ENCODE measurements at regions not wholly inside any gene's neighbourhood (a gene's known extent, or its start where the extent isn't known, plus 50 kb on each side); places are given as distances from the start of the nearest gene placed in this dataset.

GRCh38 chr18:47752796-47753645 is 177.4 kb downstream of the SMAD2 start:
- no peak for ATAC-seq
- no peak for DNase-seq
- Histone ChIP-seq H3K4me1 (ENCODE audit: low read depth) (peaks cover 2% of the 10 kb centered on the region), H3K9me3 (no peaks in the 10 kb centered on the region), H3K36me3 (ENCODE audit: low read depth) (no peaks in the 10 kb centered on the region), H3K4me3 (no peak overlapping the region)
- intact Hi-C loops (cut with DNase I, micrococcal nuclease): loop anchor here in 1 of 2 donors (5.0 kb wide), 1 partner anchor 536 kb away; no protein-coding TSS in a partner anchor
- no peak for TF ChIP-seq CTCF (IDR thresholded peaks at IDR 0.05)

- Histone ChIP-seq H3K36me3 (ENCODE audit: low read depth) (no peaks in the 10 kb centered on the region), H3K4me1 (ENCODE audit: low read depth) (peaks cover 2% of the 10 kb centered on the region), H3K9me3 (no peaks in the 10 kb centered on the region), H3K4me3 (no peak overlapping the region)
- TF ChIP-seq CTCF (IDR thresholded peaks at IDR 0.05): no peak
- ATAC-seq (no peak), DNase-seq (no peak)
- intact Hi-C loops (cut with DNase I, micrococcal nuclease): loop anchor here in 1 of 2 donors (5.0 kb wide), 1 partner anchor 534 kb away; no protein-coding TSS in a partner anchor
These were observed 179.5 kb downstream of the SMAD2 start for GRCh38 chr18:47750889-47751423.

GRCh38 chr18:47749600-47749973 is 180.9 kb downstream of the SMAD2 start:
- Histone ChIP-seq H3K4me3 (no peak overlapping the region), H3K4me1 (ENCODE audit: low read depth) (peaks cover 2% of the 10 kb centered on the region), H3K9me3 (no peaks in the 10 kb centered on the region), H3K36me3 (ENCODE audit: low read depth) (no peaks in the 10 kb centered on the region)
- no peak for ATAC-seq
- intact Hi-C loops (cut with DNase I, micrococcal nuclease): loop anchor here in 1 of 2 donors (5.0 kb wide), 2 partner anchors 152 to 352 kb away; no protein-coding TSS in a partner anchor
- no peak for TF ChIP-seq CTCF (IDR thresholded peaks at IDR 0.05)
- no peak for DNase-seq

GRCh38 chr18:47748847-47749599 is 181.4 kb downstream of the SMAD2 start:
- no peaks in the 10 kb centered on the region for H3K36me3 ChIP-seq (ENCODE audit: low read depth)
- H3K4me3 ChIP-seq: no peak overlapping the region
- intact Hi-C loops (cut with DNase I, micrococcal nuclease): loop anchor here in 1 of 2 donors (5.0 kb wide), 2 partner anchors 152 to 352 kb away; no protein-coding TSS in a partner anchor
- peak; percentile 98 for TF ChIP-seq CTCF (IDR thresholded peaks at IDR 0.05)
- DNase-seq: peak; percentile 75 to 90 (median 86)
- ATAC-seq: peak; percentile 99
- H3K9me3 ChIP-seq: no peaks in the 10 kb centered on the region
- H3K4me1 ChIP-seq (ENCODE audit: low read depth): peaks cover 2% of the 10 kb centered on the region

- peaks cover 2% of the 10 kb centered on the region for H3K4me1 ChIP-seq (ENCODE audit: low read depth)
- TF ChIP-seq CTCF (IDR thresholded peaks at IDR 0.05): no peak
- no peaks in the 10 kb centered on the region for H3K9me3 ChIP-seq
- DNase-seq (no peak), ATAC-seq (no peak)
- intact Hi-C loops (cut with DNase I, micrococcal nuclease): loop anchor here in 1 of 2 donors (5.0 kb wide), 2 partner anchors 151 to 351 kb away; no protein-coding TSS in a partner anchor
- H3K36me3 ChIP-seq (ENCODE audit: low read depth): no peaks in the 10 kb centered on the region
- H3K4me3 ChIP-seq: no peak overlapping the region
These were observed 182.2 kb downstream of the SMAD2 start for GRCh38 chr18:47748093-47748796.
